ENCODE measurements at regions not wholly inside any gene's neighbourhood (a gene's known extent, or its start where the extent isn't known, plus 50 kb on each side); places are given as distances from the start of the nearest gene placed in this dataset.
A peak's percentile ranks its signal among the peaks of the same experiment; 100 is the strongest.

DNA sequence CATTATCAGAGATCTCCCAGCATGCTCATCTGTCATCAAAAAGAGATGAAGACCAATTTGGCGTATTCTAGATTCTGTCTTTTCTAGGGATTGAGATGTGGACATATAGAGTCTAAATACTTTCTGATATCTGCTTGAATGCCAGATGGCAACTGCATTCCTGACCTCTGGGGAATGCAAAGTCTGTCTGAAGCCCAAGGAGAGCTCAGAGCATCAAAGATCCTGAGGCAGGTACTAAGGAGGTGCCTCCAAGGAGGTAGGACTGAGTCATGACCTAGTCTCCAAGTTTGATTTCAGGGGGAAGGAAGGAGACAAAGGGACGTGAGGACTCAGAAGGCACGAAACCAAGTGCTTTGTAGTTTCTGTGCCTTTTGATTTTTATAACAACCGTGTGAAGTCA lies 448.4 kb downstream of the HS3ST3B1 start:
- TF ChIP-seq POLR2A (IDR thresholded peaks at IDR 0.05; ENCODE audit: low read depth, low read length): no peak
- DNase-seq (ENCODE audit: insufficient read length, low spot score) (no peak), FAIRE-seq (no peak)

DNA sequence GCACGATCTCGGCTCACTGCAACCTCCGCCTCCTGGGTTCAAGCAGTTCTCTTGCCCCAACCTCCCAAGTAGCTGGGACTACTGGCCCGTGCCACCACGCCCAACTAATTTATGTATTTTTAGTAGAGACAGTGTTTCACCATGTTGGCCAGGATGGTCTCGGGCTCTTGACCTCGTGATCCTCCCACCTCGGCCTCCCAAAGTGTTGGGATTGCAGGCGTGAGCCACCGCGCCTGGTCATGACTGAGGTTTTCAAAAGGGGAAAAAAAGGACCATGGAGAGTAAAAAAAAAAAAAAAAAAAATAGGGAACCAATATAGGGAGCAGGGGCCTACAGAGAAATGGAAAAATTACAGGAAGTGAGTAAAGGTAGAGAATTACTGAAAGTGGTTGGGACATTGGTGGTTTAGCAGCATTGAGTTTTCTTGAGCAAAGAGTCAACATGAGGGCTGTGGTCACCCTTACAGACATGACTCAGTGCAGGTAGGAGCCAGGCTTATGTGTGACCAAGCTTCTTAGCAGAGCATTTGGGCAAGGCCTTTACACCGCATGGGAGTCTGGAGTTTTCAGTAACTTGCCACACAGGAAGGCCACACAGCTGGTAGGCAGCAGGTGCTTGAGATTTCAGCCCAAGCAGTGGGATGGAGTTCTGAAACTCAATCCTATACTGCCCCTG lies 447.3 kb downstream of the HS3ST3B1 start:
- TF ChIP-seq POLR2A (IDR thresholded peaks at IDR 0.05; ENCODE audit: low read depth, low read length): no peak
- no peak for FAIRE-seq
- DNase-seq (ENCODE audit: insufficient read length, low spot score): no peak

DNA sequence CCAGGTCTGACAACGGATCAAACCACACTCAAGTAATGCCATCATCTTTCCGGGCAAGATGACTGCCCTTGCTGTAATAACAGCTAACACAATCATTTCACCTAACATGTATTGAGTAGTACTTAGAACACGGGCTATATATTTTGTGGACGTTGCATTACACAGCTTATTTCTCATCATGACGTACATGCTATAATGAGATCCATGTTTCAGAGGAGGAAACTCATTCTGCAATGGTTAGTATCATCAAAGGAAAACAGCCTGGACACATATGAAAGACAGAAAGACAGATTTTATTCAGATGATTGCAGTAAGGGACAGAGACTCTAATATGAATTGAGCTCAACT lies 446.7 kb downstream of the HS3ST3B1 start:
- FAIRE-seq (no peak), DNase-seq (ENCODE audit: insufficient read length, low spot score) (no peak)
- TF ChIP-seq POLR2A (IDR thresholded peaks at IDR 0.05; ENCODE audit: low read depth, low read length): no peak

DNA sequence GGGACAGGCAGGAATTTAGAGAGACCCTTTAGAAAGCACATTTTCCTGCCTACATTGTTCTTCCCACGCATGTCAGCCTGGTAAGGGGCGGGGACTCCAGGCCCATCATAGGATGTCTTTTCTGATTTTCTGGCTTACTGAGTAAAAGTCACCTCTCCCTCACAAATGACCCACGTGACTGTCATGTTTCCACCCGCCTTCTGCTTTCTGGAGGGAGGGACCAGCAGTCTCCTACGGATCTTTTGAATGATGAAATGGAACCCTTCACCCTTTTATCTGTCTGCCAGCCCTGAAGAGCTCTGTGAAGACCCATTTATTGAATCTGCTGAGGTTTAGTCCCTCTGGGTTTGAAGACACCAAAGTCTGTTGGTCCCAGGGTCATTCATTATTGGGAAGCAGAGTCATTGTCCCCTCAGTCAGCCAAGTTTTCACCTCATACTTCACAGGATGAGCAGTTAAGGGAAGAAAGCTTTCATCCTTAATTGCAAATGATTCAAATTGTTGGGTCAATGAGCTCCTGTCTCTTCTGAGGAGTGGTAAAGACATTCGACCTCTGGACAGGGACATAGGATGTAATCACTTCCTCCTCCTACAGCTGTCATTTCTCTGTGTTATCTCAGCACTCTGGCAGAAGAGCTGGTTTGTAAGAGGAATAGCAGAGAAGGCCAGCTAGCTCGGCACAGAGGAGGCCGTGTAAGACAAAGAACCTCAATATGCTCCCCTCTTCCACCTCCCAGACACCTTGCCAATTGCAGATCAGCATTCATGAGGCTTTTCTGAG lies 446.1 kb downstream of the HS3ST3B1 start:
- no peak for TF ChIP-seq POLR2A (IDR thresholded peaks at IDR 0.05; ENCODE audit: low read depth, low read length)
- FAIRE-seq (no peak), DNase-seq (ENCODE audit: insufficient read length, low spot score) (no peak)

DNA sequence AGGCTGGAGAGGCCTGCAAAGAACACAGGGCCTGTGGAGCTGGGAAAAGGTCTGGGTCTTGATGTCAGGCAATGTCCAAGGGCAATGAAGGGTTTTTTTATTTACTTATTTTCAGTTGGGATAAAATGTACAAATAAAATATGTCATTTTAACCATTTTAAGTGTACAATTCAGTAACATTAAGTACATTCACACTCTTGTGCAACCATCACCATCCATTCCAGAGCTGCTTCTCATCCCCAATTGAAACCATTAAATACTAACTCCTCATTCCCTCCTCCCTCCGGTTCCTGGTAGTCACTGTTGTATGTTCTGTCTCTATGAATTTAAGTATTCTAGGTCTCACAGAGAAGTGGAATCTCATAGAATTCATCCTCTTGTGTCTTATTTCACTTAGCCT lies 444.7 kb downstream of the HS3ST3B1 start:
- no peak for TF ChIP-seq POLR2A (IDR thresholded peaks at IDR 0.05; ENCODE audit: low read depth, low read length)
- DNase-seq (ENCODE audit: insufficient read length, low spot score) (no peak), FAIRE-seq (no peak)

DNA sequence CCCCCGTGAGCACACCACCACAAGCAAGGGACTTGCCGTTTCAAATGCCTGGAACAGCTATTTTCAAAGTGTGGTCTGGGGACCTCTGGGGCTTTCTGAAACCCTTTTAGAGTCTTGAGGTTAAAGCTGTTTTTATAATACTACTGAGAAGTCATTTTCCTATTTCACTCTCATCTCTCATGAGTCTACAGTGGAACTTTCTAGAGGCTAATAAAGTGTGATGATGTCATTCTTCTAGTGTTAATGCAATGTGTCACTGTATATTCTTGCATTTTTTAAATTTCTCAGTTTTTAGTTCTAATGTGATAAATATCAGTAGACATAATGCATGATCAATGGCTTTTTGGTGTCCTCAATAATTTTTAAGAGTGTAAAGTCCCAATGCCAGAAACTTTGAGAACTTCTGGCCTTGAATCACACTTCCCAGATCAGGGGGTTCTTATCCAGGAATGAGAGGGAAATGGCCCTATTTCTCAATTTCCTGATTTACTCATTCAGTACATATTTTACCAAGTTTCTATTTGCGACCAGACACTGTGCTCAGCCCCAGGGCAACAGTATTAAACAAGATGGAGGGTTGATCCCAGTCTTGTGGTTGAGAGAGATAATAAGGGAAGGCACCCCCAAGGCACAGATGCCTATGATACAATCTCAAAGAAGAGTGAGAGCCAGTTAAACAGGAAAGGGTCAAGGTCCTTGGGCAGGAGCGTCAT lies 444.0 kb downstream of the HS3ST3B1 start:
- no peak for FAIRE-seq
- DNase-seq (ENCODE audit: insufficient read length, low spot score): no peak
- TF ChIP-seq POLR2A (IDR thresholded peaks at IDR 0.05; ENCODE audit: low read depth, low read length): no peak

DNA sequence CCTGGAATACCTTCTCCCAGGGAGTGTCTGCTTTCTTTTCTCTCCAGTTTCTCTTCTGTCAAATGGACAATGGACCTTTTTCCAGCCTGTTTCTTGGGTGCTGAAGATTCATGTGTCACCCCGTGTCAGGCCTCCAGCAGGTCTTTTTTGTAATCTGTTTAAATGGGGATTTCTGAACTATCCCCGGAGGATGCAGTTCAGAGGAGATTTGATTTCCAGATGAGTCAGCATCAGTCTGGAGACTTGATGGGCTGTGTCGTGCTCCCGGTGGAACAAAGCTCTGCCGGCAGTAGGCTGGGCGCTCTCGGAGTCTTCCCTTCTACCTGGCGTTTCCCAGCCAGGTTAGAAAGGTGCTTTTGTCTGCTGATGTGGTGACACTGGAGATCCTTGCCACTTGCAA lies 440.6 kb downstream of the HS3ST3B1 start:
- no peak for FAIRE-seq
- DNase-seq (ENCODE audit: insufficient read length, low spot score): no peak
- TF ChIP-seq POLR2A (IDR thresholded peaks at IDR 0.05; ENCODE audit: low read depth, low read length): no peak

DNA sequence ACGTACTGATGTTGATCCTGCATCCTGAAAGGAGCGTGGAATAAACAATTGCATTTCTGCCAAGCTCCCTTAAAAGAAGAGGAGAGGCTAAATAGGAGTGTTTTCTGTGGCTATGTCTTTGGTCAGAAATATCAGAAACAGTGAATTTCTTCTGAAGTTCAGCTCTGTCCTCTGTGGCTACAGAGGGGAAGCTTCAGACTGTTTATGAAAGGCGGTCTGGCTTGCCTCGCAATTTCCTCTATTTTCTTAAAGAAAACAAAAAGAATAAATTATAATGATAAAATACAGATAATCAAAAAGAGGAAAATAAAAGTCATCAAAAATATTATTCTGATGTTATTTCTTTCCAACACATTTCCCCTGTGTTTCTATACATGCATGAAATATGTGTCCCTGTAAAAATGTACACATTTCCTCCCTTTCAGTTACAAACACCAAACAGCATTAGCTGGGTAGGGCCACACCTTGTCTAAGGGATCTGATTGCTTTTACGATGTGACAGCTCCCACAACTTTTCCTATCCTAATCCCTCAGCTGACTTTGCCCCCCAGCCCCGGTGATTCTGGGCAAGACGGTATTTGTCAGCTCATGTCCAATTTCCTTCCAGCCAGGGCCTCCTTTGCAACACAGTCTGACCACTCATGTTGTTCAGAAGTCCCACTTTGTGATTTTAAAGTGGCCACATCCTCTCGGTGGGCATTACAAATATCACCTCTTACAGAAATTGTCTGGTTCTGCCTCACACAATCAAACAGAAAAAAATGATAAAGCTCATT lies 439.0 kb downstream of the HS3ST3B1 start:
- no peak for FAIRE-seq
- no peak for TF ChIP-seq POLR2A (IDR thresholded peaks at IDR 0.05; ENCODE audit: low read depth, low read length)
- no peak for DNase-seq (ENCODE audit: insufficient read length, low spot score)

DNA sequence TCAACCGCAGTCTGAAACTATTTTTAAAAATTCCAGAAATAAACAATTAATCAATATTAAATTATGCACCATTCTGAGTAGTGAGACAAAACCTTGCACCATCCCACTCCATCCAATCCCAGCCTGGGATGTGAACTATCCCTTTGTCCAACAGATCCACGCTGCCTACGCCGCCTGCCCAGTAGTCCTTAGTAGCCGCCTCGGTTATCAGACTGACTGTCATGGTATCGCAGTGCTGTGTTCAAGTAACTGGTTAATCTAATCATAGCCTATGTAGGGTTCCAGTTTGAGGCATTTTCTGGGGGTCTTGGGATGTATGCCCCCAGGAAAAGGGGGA lies 437.7 kb downstream of the HS3ST3B1 start:
- no peak for TF ChIP-seq POLR2A (IDR thresholded peaks at IDR 0.05; ENCODE audit: low read depth, low read length)
- no peak for DNase-seq (ENCODE audit: insufficient read length, low spot score)
- no peak for FAIRE-seq

DNA sequence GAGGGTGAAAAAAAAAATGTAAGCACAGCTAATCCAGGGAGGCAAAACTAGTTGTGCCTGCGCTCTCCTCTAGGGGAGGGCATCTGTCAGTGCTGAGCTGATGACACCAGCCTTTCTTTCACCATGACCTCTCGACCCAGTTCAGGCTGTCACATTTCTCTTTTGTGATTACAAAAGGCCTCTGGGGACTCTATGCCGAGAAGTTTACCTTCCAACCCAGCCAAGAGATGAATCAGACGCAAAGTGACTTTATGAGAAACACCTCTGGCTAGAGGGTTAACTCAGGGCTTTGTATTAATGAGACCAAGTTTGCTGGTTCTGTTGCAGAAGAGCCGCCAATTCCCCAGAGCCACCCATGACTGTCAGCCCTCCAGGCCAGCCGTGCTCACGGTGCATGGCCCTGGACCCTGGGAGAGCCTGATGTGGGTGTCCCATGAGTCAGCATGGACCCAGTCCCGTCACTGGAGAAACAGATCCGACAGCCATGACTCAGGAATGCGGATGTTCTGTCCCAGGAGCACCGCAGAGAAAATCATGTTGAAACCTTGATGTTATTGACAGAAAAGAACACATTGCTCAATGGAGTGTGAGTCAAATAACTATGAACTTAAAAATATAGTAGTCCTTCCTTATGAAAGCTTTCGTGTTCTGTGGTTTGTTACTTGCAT lies 437.2 kb downstream of the HS3ST3B1 start:
- FAIRE-seq: no peak
- no peak for TF ChIP-seq POLR2A (IDR thresholded peaks at IDR 0.05; ENCODE audit: low read depth, low read length)
- peak; percentile 59 for DNase-seq (ENCODE audit: insufficient read length, low spot score)

DNA sequence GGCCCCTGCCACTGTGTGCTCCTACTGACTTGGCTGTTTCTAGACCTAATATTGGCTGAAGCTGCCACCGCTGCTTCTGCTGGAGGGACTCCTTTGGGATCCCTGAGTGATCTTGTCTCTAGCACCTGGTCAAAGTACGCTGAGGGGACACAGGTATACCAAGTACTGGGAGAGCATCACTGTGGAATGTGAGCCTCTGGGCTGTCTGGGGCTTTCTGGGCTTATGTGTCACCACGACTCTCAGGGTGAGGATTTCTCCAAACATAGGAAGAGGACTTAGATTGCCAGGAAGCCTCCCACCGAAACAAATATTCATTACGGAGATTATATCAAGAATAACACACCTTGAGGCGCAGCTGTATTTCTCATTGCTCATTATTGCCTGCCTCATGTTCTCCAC lies 435.8 kb downstream of the HS3ST3B1 start:
- FAIRE-seq (no peak), DNase-seq (ENCODE audit: insufficient read length, low spot score) (no peak)

DNA sequence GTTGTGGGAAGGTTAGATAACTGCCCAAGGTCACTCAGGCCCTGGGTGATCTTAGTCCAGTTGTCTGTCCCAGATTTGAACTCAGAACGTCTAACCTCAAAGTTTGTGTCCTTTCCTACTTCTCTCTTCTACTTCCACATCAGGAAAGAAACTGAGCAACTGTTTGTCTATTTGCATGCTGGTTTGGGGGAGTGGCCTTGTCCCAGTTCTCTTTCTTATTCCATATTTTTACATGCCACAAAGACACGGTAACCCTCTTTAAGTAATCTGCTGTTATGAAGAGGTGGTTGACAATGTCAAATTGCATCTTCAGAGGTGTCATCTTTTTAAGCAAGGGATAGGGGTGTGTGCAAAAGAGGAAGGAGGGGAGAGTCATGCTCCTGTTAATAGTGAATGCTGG lies 432.5 kb downstream of the HS3ST3B1 start:
- DNase-seq (ENCODE audit: insufficient read length, low spot score) (no peak), FAIRE-seq (no peak)
- no peak for TF ChIP-seq POLR2A (IDR thresholded peaks at IDR 0.05; ENCODE audit: low read depth, low read length)

More for the DNA sequence above, 435.8 kb downstream of the HS3ST3B1 start:
- TF ChIP-seq POLR2A (IDR thresholded peaks at IDR 0.05; ENCODE audit: low read depth, low read length): no peak

DNA sequence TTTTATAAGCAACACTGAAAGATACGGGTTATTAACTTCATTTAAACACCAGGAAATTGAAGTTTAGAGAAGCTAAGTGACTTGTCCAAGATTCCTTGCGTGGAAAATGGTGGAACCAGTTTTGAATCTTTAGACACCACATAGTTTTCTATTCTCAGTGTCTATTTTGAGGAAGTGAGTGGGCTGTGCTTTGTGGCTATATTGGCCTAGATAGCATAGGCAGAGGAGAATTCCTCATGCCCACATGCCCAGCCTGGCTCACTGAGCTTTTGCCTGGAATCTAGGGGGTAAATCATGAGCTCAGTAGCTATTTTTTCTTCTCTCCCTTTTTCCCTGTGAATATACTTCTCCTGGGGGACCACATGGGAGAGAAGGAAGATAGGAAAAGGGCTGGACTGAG lies 431.3 kb downstream of the HS3ST3B1 start:
- DNase-seq (ENCODE audit: insufficient read length, low spot score): no peak
- no peak for FAIRE-seq
- TF ChIP-seq POLR2A (IDR thresholded peaks at IDR 0.05; ENCODE audit: low read depth, low read length): no peak

DNA sequence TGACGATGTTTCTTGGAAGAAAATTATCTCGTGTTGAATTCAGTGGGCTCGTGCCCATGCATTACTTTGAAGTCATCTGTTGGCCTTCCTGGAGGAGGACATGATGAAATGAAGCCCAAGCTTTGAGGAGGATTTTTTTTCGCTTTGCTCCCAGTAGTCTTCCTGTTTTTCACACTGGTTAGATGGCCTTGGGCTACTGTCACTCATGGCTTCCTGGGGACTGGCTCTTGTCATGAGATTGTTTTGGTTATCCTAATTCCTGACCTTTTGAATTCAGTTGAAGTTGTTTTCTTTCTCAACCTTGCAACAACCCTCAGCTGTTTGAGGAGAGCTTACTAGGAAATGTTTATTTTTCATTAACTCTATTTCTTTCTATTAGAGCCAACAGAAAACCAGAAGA lies 430.7 kb downstream of the HS3ST3B1 start:
- FAIRE-seq (no peak), DNase-seq (ENCODE audit: insufficient read length, low spot score) (no peak)
- TF ChIP-seq POLR2A (IDR thresholded peaks at IDR 0.05; ENCODE audit: low read depth, low read length): no peak
